NCI-H146 treated with DMSO at 0.1 percent for 48 hours (cell line): ENCODE measurements at regions not wholly inside any gene's neighbourhood (a gene's known extent, or its start where the extent isn't known, plus 50 kb on each side); places are given as distances from the start of the nearest gene placed in this dataset.
"Not testable (repeated sequence)": the region's sequence is repeated elsewhere in the genome, so short reads cannot be mapped to it uniquely, and the experiment has no call there.

Experiments
- DNase-seq: peaks from one replicate; lab custom pipeline; 2025; ENCODE audit not compliant: unreplicated experiment; lab: John Stamatoyannopoulos, UW

DNA sequence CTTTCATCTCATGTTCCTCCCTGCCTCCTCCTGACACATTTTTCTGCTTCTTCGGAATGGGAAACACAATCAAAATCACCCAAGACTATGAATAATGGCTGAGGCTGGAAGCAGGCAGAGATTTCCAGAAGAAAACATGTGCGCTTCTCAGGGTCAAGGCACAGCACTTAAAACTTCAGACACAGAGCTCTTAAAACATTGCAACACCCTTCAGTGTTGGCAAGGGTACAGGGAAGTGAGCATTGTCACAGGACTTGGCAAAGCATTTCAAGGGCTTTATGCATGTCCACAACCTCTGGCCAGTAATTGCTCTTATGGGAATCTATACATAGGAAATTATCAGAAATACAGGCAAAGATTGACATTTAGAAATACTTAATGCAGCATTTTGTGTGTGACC lies 477.6 kb upstream of the KLHL29 start:
- DNase-seq, result no peak

DNA sequence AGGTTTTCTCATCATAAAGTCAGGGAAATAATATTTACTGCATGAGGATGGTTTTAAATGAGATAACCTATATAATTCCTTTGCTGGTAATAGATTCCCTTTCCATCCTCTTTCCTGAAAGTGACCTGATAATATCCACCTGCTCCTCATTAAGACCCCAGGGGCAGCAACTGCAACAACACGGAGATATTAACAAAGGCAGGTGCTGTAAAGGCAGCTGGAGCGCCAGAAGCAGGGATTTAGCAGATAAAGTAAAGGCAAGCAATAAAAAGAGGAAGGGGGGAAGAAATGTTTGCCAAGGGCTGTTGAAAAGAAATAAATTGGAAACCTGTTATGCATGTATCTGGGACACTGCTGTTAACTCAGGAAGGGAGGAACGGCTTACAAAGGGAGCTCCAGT lies 472.6 kb upstream of the KLHL29 start:
- DNase-seq, result peak; percentile 96

DNA sequence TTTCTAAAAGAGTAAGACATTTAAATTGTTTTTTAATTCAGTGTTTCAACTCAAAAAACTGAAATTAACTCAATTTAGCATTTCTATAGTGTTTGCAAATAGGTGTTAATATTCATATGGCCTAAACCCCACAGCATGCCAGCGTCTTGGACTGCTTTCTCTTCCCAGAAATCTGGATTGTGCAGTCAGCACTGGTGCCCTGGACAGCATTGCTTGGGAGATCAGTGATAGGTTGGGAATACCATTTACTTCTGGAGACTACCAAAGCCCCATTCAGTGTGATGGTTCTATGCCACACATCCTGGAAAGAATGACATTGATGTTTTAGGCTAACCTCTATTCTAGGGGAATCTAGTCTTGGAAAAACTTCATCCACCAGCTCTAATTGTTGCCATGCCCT lies 455.0 kb upstream of the KLHL29 start:
- DNase-seq, result no peak

DNA sequence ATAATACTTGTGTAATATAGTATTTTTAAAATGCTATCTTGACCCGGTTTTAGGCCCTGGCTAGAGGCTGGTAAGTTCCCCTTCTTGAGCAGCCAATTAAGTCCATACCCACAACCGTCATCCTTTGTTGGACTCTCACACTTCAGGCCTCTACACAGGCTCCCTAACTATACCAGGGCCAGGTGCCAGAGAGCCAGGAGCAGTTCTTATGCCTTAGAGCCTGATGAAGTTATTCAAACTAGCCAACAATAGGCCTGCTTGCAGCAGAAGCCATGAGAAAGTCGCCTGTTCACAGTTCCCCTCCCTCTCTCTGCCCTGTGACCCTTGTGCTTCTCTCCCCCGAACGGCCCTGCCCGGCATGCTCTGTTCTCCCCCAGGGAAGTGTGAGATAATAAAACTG lies 454.2 kb upstream of the KLHL29 start:
- DNase-seq, result no peak

DNA sequence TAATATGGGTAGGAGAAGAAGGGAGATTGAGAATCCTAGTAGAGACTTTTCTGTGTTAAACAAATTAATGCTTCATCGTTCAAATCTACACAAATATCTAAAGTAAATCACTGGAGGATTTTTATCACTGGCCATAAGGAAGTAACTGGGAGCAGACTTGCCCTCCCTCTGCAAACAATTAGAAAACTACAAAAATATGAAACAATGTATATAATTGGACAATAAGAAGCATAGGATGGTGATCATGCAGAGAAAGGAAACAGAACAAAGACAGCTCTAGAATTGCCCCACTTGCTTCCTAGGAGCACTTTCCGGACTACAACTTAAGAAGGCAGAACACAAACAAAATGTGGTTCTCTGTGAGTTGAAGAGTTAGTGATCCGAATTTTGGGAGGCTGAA lies 452.7 kb upstream of the KLHL29 start:
- DNase-seq, result no peak

DNA sequence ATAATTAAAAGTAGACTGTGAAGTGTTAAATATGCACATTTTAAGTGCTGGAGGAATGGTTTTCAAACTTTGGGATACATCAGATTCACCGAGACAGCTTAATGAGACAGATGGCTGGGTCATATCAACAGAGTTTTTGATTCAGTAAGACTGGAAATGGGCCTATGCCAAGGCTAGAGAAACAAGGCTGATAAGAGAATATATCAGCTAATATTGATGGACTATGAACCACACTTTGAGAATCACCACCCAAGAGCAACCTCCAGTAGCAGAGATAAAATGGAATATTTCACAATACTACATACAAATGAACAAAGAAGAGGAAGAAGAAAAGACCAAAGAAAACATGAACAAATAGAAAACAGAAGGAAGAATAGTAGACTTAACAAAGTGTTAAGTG lies 450.2 kb upstream of the KLHL29 start:
- no peak for DNase-seq

DNA sequence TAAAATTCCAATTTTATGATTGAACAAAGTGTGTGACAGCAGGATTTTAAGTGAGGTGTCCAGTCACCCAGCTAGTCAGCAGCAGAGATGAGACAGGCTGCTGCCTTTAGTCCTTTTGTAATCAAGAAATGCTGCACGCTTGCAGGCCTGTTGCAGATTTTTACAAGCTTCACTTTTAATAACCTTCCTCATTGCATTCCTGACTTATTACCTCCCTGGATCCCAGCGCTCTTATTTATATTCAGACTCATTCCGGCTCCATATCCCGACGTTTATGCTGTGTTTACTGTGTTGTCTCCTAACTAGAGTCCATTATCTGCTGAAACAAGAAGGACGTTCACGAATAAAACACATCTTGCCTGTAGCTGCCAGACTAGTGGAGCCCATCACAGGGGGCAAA lies 442.5 kb upstream of the KLHL29 start:
- no peak for DNase-seq

DNA sequence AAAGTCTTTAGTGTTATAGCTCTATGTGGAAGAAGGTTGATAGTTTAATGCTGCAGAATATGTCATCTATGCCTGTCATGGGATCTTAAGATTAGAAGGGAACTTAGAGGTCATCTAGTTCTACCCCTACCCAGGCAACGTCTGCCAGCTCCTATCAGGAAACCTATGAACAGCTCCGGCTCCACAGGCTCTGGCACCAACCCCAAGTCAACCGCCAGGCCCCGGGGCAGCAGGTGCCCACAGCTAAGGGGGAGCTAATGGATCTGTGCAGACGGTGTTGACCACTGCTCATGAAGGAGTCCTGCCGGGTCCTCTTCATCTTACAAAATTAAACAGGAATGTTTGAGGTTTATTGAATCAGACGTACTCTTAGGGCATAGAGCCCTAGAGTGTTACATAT lies 440.8 kb upstream of the KLHL29 start:
- DNase-seq, result no peak

DNA sequence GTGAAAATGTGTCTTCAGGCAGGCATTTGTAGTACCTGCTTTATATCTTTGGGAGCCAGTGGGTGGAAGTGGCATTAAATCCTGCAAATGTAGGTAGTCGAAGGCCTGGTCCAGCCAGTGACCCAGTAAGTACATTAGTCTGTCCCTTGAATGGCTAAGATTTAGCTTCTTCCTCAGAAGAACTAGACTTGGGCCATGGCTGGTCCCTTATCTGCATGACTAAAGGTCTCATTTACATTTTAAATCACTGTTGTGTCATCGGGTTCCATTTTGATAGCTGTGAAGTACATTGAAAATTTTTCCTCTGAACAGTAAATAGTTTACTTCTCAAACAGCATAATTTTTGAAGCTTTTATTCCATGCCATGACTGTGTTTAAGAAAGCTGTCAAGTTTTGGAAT lies 438.4 kb upstream of the KLHL29 start:
- DNase-seq, result no peak

DNA sequence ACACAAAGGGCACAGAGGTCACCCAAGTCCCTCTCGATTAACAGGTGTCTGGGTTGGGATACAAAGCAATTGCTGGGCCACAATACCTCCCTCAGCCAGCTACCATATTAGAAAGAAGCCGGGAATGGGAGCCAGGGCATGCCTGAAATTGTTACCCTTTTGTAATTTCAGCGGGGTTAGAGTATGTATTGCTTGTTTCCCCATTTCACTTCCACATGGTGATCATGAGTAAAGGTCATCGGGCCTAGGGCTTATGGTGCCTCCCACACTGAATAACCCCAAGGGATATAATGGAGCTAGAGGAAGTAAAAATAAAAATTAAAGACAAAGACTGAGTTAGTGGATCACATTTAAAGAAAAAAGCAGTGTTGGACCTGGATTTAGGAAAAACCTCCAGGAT lies 437.2 kb upstream of the KLHL29 start:
- DNase-seq, result no peak

DNA sequence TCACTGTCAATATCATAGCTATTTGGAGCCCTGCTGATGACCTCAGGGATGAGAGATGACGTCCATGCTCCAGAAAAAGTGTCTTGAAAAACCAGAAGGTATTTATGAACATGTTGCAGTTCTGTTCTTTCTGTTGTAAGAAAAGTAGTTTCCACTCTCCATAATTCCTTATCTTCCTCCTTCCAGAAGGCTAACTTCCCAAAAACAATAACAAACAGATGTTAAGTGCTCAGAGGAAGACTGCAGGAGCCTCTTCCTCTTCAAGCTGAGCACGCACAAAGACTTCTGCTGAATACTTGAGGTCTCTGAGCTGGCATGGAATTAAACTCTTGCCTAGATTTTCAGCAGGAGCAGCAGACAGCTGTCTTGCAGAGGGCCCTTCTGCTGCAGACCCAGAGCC lies 434.5 kb upstream of the KLHL29 start:
- DNase-seq, result no peak

DNA sequence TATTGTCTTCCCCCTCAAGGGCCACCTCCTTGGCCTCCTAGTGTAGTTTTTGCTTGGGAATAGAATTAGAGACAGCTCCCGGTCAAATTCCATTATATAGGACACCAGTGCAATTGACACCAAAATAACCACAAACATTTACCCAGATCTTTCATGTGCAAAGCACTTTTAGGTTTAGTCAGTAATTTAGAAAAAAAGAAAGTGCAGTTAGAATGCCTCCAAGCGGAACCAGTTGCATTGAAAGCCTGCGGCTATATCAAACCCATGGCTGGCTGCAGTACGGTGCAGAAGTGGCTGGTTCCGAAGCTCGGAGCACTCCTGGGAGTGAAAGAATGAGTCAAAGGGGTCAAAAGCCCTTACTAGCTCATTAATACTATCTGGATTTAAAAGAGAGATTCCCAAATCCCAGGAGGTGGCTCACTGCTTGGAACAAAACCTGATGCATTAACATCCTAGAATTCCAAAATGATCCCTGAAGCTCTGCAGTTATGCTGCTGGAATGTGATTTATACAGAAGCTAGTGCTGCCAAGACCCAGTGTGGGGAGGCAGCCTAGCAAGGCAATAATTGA lies 432.2 kb upstream of the KLHL29 start:
- no peak for DNase-seq

DNA sequence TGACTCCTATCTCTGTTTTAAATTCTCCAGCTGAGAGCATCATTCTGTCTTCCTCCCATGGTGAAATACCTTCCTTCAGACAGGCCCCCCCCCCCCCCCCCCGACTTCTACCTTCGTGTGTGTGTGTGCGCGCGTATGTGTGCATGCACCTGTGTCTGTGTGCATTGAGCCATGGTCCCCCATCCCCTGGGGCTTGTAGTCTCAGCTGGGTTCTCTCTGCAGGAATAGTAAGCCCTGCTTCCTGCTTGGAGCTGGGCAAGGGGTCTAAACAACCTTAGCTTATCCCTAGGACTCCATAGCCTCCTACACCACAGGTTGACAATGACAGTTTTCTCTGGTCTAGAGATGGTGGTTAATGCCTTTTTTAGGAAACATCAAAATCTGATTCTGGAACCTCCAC lies 427.5 kb upstream of the KLHL29 start:
- DNase-seq, result peak; percentile 50

DNA sequence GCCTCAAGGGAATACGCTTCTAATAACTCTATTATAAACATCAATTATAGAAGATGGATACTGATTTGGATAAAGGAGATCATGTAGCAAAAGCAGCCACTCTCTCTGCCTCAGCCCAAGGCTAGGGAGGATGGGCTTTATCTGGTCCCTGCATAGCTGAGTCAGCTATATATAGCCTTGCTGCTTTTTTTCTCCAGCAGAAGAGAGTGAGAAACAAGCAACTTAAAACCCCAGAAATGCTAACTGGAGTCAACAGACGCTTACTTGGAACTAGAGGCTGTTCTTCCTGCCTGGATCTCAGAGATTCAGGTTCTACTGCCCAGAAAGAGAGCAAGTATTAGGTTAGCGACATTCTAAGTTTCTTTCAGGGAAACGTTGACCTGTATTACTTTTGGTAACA lies 426.7 kb upstream of the KLHL29 start:
- DNase-seq, result no peak

DNA sequence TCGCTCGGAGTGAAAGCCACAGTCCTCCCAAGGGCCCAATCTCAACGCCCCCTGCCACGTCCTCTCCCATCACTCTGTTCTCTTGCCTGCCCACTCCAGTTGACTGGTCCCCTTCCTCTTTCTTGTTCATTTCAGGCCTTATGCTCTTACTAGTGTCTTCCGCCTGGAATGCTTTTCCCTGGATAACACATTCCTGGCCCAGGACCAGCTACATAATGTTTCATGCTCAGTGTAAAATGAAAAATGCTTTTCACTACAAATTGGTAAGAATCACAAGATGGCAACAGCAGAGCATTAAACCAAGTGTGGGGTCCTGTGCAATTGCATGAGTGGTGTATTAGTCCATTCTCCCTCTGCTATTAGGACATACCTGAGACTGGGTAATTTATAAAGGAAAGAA lies 417.2 kb upstream of the KLHL29 start:
- DNase-seq, result no peak

DNA sequence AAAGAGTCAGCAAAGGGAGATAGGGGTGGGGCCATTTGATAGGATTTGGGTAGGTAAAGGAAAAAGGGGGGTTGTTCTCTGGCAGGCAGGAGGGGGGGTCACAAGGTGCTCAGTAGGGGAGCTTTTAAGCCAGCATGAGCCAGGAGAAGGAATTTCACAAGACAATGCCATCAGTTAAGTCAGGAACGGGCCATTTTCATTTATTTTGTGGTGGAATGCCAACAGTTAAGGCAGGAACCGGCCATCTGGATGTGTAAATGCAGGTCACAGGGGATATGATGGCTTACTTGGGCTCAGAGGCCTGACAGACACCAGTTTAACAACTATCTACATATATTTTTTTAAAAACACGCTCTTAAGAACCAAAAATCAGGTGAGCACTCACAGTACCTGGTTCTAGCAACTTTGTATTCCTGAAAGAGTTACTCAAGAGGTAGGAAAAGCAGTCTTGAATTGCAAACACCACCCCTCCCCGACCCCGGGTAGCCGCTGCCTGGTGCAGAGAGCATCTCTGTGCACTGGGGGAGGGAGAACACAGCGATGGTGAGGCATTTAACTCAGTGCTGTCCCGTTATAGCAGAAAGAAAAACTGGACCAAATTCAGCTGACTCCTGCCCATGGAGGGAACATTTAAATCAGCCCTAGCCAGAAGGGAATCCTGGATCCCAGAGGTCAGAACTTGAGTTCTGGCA lies 414.5 kb upstream of the KLHL29 start:
- no peak for DNase-seq

DNA sequence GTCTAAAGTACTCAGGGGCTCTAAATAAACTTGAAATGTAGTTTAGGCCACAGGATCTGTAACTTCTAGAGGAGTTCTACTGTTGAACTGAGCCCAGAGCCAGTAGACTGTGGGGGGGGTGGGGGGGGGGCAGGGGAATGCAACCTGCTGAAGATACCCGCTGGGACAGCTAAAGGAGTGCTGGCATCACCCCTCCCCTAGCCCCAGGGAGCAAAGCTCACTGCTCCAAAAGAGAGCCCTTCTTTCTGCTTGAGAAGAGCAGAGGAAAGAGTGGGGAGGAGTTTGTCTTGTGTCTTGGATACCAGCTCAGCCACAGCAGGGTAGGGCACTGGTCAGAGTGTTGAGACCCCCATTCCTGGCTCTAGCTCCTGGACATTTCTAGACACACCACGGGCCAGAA lies 414.0 kb upstream of the KLHL29 start:
- DNase-seq, result no peak

DNA sequence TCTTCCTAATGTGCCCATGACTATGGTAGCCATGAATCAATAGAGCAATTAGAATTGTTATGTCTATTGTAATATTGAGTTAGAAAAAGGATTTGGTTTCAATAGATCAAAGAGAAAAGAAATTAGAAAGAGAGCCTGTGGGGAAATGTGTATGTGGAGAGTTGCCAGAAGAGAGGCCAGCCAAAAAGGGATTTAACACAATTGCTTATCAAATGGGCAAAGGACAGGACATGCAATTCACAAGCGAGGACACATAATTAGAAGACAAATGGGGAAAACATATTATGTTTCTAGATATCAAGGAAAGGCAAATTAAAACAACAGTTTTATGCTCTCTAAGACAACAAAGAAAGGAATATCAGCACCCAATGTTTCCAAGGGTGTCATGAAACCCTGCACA lies 403.2 kb upstream of the KLHL29 start:
- peak; percentile 36 for DNase-seq

DNA sequence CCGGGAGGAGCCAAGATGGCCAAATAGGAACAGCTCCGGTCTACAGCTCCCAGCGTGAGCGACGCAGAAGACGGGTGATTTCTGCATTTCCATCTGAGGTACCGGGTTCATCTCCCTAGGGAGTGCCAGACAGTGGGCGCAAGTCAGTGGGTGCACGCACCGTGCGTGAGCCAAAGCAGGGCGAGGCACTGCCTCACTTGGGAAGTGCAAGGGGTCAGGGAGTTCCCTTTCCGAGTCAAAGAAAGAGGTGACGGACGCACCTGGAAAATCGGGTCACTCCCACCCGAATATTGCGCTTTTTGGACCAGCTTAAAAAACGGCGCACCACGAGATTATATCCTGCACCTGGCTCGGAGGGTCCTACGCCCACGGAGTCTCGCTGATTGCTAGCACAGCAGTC lies 400.8 kb upstream of the KLHL29 start:
- not testable (repeated sequence) for DNase-seq

DNA sequence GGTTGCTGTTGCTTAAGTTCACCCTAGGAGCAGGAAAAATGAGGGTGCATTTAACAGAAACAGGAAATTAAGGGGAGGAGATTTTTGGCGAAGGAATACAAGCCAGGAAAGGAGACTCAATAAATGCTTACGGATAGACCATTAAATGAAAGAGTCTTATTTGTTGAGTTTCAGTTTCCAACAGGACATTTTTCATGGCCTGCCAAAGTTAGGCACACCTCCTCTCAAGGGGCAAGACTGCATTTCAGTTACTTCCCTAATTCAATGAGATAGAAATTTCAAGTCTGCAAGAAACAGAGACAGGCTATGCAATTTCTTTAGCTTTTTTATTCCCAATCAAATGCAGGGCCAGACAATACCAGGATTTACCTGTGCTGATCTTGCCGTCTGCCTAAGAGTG lies 394.7 kb upstream of the KLHL29 start:
- no peak for DNase-seq

DNA sequence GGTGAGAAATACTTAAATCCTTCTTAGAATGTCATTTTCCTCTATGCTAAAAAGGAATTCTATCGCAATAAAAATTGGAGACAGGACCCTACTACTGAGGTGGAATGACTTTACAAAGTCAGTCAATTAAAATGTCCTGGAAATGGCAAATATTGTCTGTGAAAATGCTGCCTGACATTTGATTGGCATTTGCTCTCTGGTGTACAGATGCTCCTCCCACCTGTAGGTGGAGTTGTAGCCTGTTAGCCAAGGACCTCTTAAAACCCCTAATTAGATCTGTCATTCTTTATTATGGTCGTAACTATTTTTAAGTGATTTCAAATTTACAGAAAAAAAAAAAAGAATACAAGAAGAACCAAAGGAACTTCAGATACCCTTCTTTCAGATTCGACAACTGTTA lies 393.1 kb upstream of the KLHL29 start:
- no peak for DNase-seq

DNA sequence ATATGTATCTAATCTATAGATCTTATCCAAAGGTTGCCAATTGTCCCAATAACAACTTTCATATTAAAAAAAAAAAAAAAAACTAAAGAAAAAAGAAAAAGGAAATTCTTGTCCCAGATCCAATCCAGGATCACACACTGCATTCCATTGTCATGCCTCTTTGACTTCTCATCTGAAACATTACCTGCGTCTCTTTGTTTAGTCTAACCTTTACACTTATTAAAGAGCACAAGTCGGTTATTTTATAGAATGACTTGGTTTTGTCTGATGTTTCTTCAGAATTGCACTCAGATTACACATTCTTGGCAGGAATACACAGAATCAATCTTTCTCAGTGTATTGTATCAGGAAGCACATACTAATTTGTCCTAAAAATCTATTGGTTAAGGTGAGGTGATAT lies 392.5 kb upstream of the KLHL29 start:
- no peak for DNase-seq

DNA sequence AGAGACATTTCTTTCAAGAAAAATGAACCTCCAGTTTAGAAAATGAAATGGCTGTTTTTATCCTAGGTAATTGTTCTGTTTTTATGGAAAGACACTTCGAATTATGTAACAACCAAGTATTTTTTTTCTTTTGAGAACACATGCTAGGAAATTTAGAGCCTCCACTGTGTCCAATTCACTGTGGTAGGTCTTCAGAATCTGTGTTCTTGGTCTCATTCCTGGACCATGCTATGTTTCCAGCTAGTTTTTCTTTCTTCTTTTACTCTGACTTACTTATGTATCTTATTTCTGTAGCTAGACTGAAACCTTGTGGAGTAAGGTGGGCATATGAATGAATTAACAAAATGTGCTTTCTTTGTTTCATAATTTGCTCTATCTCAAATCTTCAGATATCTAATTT lies 391.7 kb upstream of the KLHL29 start:
- DNase-seq, result no peak
